ENCODE measurements at regions not wholly inside any gene's neighbourhood (a gene's known extent, or its start where the extent isn't known, plus 50 kb on each side); places are given as distances from the start of the nearest gene placed in this dataset.

DNA sequence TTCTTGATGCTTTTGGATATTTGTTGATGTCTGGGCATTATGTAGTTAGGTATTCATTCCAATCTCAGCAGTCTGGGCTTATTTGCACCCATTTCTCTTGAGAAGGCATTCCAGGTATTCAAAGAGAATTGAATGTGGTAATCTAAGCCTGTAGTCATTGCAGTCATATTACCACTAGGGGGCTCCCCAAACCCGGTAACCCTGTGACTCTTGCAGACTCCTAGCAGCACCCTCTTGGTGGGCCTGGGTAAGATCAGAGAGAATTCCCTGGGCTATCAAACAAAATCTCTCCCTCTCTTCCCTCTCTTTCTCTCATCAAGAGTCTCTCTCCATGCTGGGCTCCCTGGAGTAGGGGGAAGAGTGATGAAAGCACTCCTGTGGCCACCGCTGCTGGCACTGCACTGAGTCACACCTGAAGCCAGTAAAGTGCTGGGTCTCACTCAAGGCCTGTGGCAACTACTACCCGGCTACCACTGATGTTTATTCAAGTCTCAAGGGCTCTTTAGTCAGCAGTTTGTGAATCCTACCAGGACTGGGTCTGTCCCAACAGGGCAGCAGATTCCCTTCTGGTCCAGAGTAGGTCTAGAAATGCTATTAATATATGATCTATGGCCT lies 187.7 kb upstream of the NUDT10 start:
- Histone ChIP-seq H3K9me3 (no peaks in the 10 kb centered on the region), H3K4me1 (no peaks in the 10 kb centered on the region), H3K27ac (no peak overlapping the region), H3K4me3 (no peak overlapping the region), H3K36me3 (no peaks in the 10 kb centered on the region), H3K27me3 (peaks cover 0 to 81% (median 0%) of the 10 kb centered on the region in 7 donors)
- intact Hi-C loops (cut with DNase I), result loop anchor here in 3 of 10 donors (5.0 to 10.0 kb wide), 3 partner anchors 277 to 320 kb away; no protein-coding TSS in a partner anchor
- WGBS, 2 donors, result 29 to 41% methylated on average over 3 of the region's 3 CpGs
- DNase-seq (no peak), ATAC-seq (no peak)
- TF ChIP-seq, protein P1, sequence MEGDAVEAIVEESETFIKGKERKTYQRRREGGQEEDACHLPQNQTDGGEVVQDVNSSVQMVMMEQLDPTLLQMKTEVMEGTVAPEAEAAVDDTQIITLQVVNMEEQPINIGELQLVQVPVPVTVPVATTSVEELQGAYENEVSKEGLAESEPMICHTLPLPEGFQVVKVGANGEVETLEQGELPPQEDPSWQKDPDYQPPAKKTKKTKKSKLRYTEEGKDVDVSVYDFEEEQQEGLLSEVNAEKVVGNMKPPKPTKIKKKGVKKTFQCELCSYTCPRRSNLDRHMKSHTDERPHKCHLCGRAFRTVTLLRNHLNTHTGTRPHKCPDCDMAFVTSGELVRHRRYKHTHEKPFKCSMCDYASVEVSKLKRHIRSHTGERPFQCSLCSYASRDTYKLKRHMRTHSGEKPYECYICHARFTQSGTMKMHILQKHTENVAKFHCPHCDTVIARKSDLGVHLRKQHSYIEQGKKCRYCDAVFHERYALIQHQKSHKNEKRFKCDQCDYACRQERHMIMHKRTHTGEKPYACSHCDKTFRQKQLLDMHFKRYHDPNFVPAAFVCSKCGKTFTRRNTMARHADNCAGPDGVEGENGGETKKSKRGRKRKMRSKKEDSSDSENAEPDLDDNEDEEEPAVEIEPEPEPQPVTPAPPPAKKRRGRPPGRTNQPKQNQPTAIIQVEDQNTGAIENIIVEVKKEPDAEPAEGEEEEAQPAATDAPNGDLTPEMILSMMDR (IDR thresholded peaks at IDR 0.05), result peak in 8 of 9 donors; percentile 7 to 67 (median 46)

DNA sequence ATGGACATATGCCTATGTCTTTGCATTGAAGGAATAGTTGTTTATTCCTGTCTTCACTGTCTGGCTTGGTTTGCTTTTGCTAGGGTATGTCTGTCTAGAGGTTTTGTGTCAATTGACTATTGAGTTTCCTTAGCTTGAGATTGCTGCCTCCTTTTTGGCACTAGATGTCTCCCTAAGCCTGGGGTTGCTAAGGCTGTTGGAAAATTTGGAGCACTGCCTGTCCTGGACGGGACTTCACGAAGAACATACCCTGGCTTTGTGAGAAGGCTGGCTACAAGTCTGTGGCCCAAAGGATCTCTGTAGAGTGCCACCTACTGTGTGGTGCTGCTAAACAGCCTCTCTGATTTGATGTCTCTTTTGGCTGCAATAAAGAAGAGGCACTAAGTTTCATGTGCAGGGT lies 183.8 kb upstream of the NUDT10 start:
- TF ChIP-seq, protein P1 (IDR thresholded peaks at IDR 0.05), result peak in 1 of 9 donors; percentile 10
- ATAC-seq, result no peak
- H3K4me3 ChIP-seq, result no peak overlapping the region
- DNase-seq, result no peak
- no peaks in the 10 kb centered on the region for H3K36me3 ChIP-seq
- H3K9me3 ChIP-seq, result no peaks in the 10 kb centered on the region
- no peaks in the 10 kb centered on the region for H3K4me1 ChIP-seq
- 3 to 4% methylated on average over 2 of the region's 2 CpGs for WGBS, 2 donors
- H3K27me3 ChIP-seq, result peaks cover 0 to 70% (median 0%) of the 10 kb centered on the region in 7 donors
- intact Hi-C loops (cut with DNase I), result loop anchor here in 2 of 10 donors (10.0 kb wide), 2 partner anchors 306 to 316 kb away; no protein-coding TSS in a partner anchor
- no peak overlapping the region for H3K27ac ChIP-seq

DNA sequence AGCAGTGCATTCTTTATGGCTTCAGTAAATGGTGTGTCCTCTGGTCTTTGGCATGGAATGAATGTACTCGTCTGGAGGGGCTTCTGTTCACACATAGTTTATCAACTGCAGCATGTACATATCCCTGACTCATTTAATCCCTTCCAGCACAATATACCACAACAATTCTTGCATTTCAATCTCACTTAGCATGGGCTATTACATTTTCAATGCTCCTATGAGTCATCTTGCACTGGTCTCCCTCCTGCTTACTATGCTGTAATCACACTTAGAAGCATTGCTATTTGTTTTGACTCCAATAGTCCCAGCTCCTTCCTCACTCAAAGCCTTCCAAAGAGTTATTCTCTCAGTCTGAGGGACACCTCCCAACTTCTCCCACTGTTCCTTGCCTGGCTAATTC lies 180.9 kb upstream of the NUDT10 start:
- peaks cover 0 to 46% (median 0%) of the 10 kb centered on the region in 7 donors for H3K27me3 ChIP-seq
- intact Hi-C loops (cut with DNase I), result no loop called here
- no peak overlapping the region for H3K27ac ChIP-seq
- no peak for ATAC-seq
- WGBS, 2 donors, result 31 to 38% methylated on average over 1 of the region's 1 CpG
- TF ChIP-seq, protein P1 (IDR thresholded peaks at IDR 0.05), result no peak
- H3K4me1 ChIP-seq, result no peaks in the 10 kb centered on the region
- H3K9me3 ChIP-seq, result no peaks in the 10 kb centered on the region
- DNase-seq, result no peak
- H3K36me3 ChIP-seq, result no peaks in the 10 kb centered on the region
- H3K4me3 ChIP-seq, result no peak overlapping the region

DNA sequence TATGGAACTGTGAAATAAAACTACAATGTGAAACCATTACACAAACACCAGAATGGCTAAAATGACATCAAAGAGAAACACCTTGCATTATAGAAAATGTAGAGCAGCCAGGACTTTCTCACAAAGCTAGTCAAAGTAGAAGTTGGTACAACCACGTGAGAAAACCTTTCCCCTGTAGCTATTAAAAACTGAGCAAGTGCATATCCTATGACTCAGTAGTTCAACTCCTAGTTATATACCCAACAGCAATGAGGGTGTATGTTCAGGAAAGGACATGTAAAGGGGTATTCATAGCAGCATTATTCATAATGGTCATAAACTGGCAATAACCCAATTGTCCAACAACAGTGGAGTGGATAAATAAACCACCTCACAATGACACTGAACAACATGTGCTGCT lies 177.5 kb upstream of the NUDT10 start:
- no peaks in the 10 kb centered on the region for H3K4me1 ChIP-seq
- no peak overlapping the region for H3K27ac ChIP-seq
- TF ChIP-seq, protein P1 (IDR thresholded peaks at IDR 0.05), result no peak
- peaks cover 0 to 19% (median 0%) of the 10 kb centered on the region in 7 donors for H3K27me3 ChIP-seq
- ATAC-seq, result no peak
- no peak overlapping the region for H3K4me3 ChIP-seq
- H3K9me3 ChIP-seq, result no peaks in the 10 kb centered on the region
- no peaks in the 10 kb centered on the region for H3K36me3 ChIP-seq
- 84 to 94% methylated on average over 1 of the region's 1 CpG for WGBS, 2 donors
- no peak for DNase-seq
- intact Hi-C loops (cut with DNase I), result no loop called here

Measured in heart right ventricle (tissue), 16 donors.